Neural progenitor cell (in vitro differentiated cells): ENCODE measurements at regions not wholly inside any gene's neighbourhood (a gene's known extent, or its start where the extent isn't known, plus 50 kb on each side); places are given as distances from the start of the nearest gene placed in this dataset.

ENCODE experiments used
- DNase-seq: peaks from one replicate; pipeline ENCODE4 v3.0.0-alpha.2; 2016; ENCODE audit warnings: low spot score
- H2AFZ ChIP-seq: fragments of 200-600 bp; sonication (generic); replicated peaks from 2 replicates; pipeline ENCODE4 v1.6.1; 2016; ENCODE audit warnings: antibody characterized with exemption
- H3F3A ChIP-seq: fragments of 200-600 bp; sonication (generic); 2 replicates; pipeline ENCODE4 v1.6.1; 2016; ENCODE audit warnings: antibody characterized with exemption, low read depth
- H3K27ac ChIP-seq: fragments of 200-600 bp; sonication (generic); 2 replicates; pipeline ENCODE4 v1.5.1; 2016; ENCODE audit warnings: mild to moderate bottlenecking
- H3K27me3 ChIP-seq: fragments of 200-600 bp; sonication (generic); 2 replicates; pipeline ENCODE4 v1.6.1; 2016; ENCODE audit warnings: mild to moderate bottlenecking, moderate library complexity
- H3K36me3 ChIP-seq: fragments of 200-600 bp; sonication (generic); 2 replicates; pipeline ENCODE4 v1.5.1; 2016
- H3K4me1 ChIP-seq: fragments of 200-600 bp; sonication (generic); 2 replicates; pipeline ENCODE4 v1.6.1; 2016; ENCODE audit warnings: mixed run types
- H3K4me2 ChIP-seq: fragments of 200-600 bp; sonication (generic); 2 replicates; pipeline ENCODE4 v1.6.1; 2016
- H3K4me3 ChIP-seq: fragments of 200-600 bp; sonication (generic); 2 replicates; pipeline ENCODE4 v1.5.1; 2016
- H3K79me2 ChIP-seq: fragments of 200-600 bp; sonication (generic); 2 replicates; pipeline ENCODE4 v1.6.1; 2016; ENCODE audit warnings: low read depth
- H3K9ac ChIP-seq: fragments of 200-600 bp; sonication (generic); 2 replicates; pipeline ENCODE4 v1.6.1; 2016
- H3K9me3 ChIP-seq: fragments of 200-600 bp; sonication (generic); 2 replicates; pipeline ENCODE4 v1.5.1; 2016; ENCODE audit warnings: low read depth
- H4K20me1 ChIP-seq: fragments of 200-600 bp; sonication (generic); 2 replicates; pipeline ENCODE4 v1.6.1; 2016; ENCODE audit warnings: low read depth
- H3K27ac Mint-ChIP-seq: 3 replicates; pipeline ENCODE4 v1.8.0; 2021; ENCODE audit warnings: mixed read lengths
- H3K27me3 Mint-ChIP-seq: 2 replicates; pipeline ENCODE4 v1.8.0; 2022; ENCODE audit warnings: low read depth, mild to moderate bottlenecking, inconsistent platforms, moderate library complexity, mixed read lengths; ENCODE audit not compliant: insufficient read depth
- H3K36me3 Mint-ChIP-seq: 3 replicates; pipeline ENCODE4 v1.8.0; 2021; ENCODE audit warnings: mixed read lengths
- H3K4me1 Mint-ChIP-seq: 3 replicates; pipeline ENCODE4 v1.8.0; 2021; ENCODE audit warnings: mixed read lengths
- H3K4me3 Mint-ChIP-seq: 3 replicates; pipeline ENCODE4 v1.8.0; 2021; ENCODE audit warnings: mild to moderate bottlenecking, moderate library complexity, mixed read lengths
- H3K9me3 Mint-ChIP-seq: 3 replicates; pipeline ENCODE4 v1.8.0; 2020; ENCODE audit warnings: mixed read lengths
- CTCF ChIP-seq: fragments of 200-600 bp; sonication (generic); IDR thresholded peaks from 2 replicates; pipeline ENCODE4 v1.5.1; 2017; ENCODE audit warnings: antibody characterized with exemption, mild to moderate bottlenecking
- EZH2 ChIP-seq: fragments of 200-600 bp; sonication (generic); IDR thresholded peaks from 2 replicates; pipeline ENCODE4 v1.6.1; 2017; ENCODE audit warnings: antibody characterized with exemption, mild to moderate bottlenecking, moderate library complexity
- EZH2phosphoT487 ChIP-seq: fragments of 200-600 bp; sonication (generic); IDR thresholded peaks from 2 replicates; pipeline ENCODE4 v1.6.1; 2017; ENCODE audit warnings: antibody characterized with exemption

- Mint-ChIP-seq H3K27ac (no peak overlapping the region), H3K9me3 (peaks cover 4% of the 10 kb centered on the region), H3K27me3 (no peaks in the 10 kb centered on the region), H3K4me3 (no peak overlapping the region), H3K36me3 (no peaks in the 10 kb centered on the region), H3K4me1 (peaks cover 8% of the 10 kb centered on the region)
- Histone ChIP-seq H3F3A (no peaks in the 10 kb centered on the region), H3K4me3 (no peak overlapping the region), H3K4me2 (no peak overlapping the region), H3K27ac (no peak overlapping the region), H2AFZ (no peak overlapping the region), H3K9ac (no peak overlapping the region), H4K20me1 (no peaks in the 10 kb centered on the region), H3K9me3 (no peaks in the 10 kb centered on the region), H3K79me2 (no peaks in the 10 kb centered on the region), H3K4me1 (peaks cover 4% of the 10 kb centered on the region), H3K36me3 (no peaks in the 10 kb centered on the region), H3K27me3 (no peaks in the 10 kb centered on the region)
- no peak for DNase-seq
- TF ChIP-seq EZH2 (no peak), CTCF (no peak), EZH2phosphoT487 (no peak)
These were observed 153.7 kb upstream of the SLC38A2 start for GRCh38 chr12:46526233-46526632.

GRCh38 chr12:46524778-46525177, 152.2 kb upstream of the SLC38A2 start:
- Mint-ChIP-seq H3K9me3 (peaks cover 3% of the 10 kb centered on the region), H3K27ac (no peak overlapping the region), H3K4me3 (no peak overlapping the region), H3K4me1 (peaks cover 12% of the 10 kb centered on the region), H3K36me3 (no peaks in the 10 kb centered on the region), H3K27me3 (no peaks in the 10 kb centered on the region)
- Histone ChIP-seq H3K36me3 (no peaks in the 10 kb centered on the region), H3K9ac (no peak overlapping the region), H3K79me2 (no peaks in the 10 kb centered on the region), H3K4me3 (no peak overlapping the region), H3K27ac (no peak overlapping the region), H4K20me1 (no peaks in the 10 kb centered on the region), H3K4me1 (peaks cover 7% of the 10 kb centered on the region), H2AFZ (no peak overlapping the region), H3F3A (no peaks in the 10 kb centered on the region), H3K4me2 (no peak overlapping the region), H3K27me3 (no peaks in the 10 kb centered on the region), H3K9me3 (no peaks in the 10 kb centered on the region)
- TF ChIP-seq EZH2 (no peak), CTCF (no peak), EZH2phosphoT487 (no peak)
- DNase-seq, result no peak

DNA sequence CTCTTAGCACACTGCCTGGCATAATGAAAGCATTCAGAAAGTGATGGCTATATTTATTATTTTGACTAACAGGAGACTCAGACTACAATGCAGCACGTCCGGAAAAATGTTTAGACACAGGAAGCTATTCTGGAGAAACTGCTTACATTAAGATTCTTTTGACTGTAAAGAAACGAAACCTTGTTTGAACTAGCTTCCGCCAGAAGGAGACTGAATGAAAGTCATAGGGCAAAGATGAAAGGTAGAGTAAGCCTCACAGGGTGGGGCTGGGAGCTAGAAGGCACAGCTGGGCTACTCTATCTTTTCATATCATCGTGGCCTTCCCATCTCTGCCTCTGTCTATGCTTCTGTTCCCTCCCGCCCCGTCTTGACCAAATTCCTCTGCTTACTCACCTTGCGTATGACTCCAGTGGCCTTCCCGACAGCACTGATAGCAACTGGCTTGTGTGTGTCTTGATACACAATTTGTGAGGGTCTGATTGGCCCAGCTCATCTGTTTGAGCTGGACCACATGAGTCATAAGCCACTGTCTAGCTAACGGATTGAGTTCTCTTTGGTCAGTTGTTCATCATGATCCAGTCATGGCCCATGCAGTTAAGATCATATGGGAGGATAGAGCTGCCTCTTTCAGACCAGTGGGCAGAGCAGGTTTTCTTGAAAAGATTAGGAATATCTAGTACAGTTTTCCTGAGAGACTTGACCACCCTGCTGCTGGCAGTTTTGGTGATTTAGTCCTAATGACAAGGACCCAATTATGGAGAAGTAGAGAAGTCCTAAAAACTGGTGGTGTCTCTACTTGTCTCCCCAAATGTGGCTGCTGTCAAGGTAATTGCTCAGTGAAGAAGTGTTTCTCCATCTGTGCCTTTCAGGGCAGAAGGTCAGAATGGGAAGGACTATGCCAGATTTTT, 151.5 kb upstream of the SLC38A2 start:
- Histone ChIP-seq H2AFZ (no peak overlapping the region), H3K9ac (no peak overlapping the region), H3K4me3 (no peak overlapping the region), H3K79me2 (no peaks in the 10 kb centered on the region), H3K27me3 (no peaks in the 10 kb centered on the region), H4K20me1 (no peaks in the 10 kb centered on the region), H3K9me3 (no peaks in the 10 kb centered on the region), H3F3A (no peaks in the 10 kb centered on the region), H3K4me2 (no peak overlapping the region), H3K36me3 (no peaks in the 10 kb centered on the region), H3K27ac (no peak overlapping the region), H3K4me1 (peaks cover 13% of the 10 kb centered on the region)
- TF ChIP-seq EZH2, result no peak
- TF ChIP-seq CTCF, result no peak
- TF ChIP-seq EZH2phosphoT487, result no peak
- H3K4me3 Mint-ChIP-seq, result no peak overlapping the region
- H3K27me3 Mint-ChIP-seq, result no peaks in the 10 kb centered on the region
- peaks cover 3% of the 10 kb centered on the region for H3K9me3 Mint-ChIP-seq
- peak overlapping the region; percentile 0 for H3K27ac Mint-ChIP-seq
- H3K4me1 Mint-ChIP-seq, result peaks cover 18% of the 10 kb centered on the region
- no peaks in the 10 kb centered on the region for H3K36me3 Mint-ChIP-seq
- no peak for DNase-seq
